NCI-H1694 (cell line): ENCODE measurements at regions not wholly inside any gene's neighbourhood (a gene's known extent, or its start where the extent isn't known, plus 50 kb on each side); places are given as distances from the start of the nearest gene placed in this dataset.

Experiments used
- DNase-seq: peaks from one replicate; lab custom pipeline; 2025; lab: John Stamatoyannopoulos, UW

DNA sequence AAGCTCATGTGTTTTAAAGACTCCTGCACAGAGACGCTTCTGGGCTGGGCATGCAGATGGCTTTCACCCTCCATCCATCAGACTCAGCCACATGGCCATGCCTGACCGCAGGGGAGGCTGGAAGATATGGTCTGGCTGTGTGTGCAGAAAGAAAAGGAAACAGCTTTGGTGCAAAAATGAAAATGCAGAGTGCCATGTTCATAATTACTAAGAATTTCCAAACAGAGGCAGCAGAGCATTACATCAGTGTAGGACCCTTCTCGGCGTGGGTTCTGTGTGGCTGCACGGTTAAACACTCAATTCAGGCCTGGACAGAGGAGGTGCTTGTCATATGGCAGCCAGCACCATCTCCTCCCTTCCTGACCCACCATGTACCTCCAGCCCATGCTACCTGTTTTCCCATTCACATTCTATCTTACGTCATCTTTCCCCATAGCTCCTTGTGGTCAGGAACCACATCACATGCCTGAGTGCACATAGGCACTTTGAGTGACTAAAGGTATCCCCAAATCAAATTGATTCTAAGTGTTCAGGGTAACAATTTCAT is 200.3 kb upstream of the ID2 start:
- no peak for DNase-seq

DNA sequence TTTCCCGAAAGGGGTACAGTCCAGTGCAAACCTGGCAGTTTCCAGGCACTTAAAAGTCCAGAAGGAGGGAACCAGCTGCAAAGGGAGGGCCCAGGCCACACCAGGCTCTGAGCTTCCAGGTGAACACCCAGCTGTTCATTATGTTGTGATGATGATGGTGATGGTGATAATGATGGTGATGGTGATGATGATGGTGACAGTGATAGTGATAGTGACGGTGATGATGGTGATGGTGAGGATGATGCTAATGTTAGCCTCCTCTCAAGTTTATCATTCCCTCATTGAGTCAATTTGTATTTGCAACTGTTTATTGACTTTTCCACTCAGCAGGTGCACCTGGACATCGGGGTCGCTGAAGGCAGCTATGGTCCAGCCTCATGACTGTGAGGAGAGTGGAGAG is 199.4 kb upstream of the ID2 start:
- no peak for DNase-seq

DNA sequence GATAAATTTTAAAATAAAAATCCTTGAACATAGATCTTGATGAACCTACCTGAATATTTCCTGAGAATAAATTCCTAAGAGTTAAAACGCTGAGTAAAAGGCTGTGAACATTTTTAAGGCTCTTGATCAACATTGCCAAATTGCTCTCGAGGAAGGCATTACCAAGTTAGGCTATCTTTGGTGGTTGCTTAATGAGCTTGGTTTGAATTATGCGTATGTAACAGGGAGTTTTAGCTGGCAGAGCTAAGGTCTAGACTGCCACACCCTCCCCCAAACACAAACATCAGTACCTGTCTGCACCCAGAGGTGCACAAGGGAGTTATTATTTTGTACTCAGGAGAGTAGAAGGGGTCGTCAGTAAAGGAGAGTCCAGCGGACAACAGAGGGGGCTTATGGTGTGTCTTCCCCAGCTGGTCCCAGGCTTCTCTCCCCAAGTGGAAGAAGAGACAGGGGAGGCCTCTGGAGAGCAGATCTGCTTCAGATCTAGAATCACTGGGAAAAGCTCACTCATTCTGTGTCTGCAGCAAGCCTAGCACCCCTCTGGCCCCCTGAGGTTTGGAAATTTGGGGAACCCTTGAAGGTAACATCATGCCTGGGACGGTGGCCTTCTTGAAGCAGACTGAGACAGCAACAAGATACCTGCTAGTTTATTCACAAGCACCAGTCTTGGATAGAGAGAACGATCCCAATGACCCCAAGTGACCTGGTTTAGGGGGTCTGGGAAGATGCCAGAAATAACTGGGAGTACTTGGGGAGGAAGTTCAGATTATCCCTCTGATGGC is 197.2 kb upstream of the ID2 start:
- no peak for DNase-seq

DNA sequence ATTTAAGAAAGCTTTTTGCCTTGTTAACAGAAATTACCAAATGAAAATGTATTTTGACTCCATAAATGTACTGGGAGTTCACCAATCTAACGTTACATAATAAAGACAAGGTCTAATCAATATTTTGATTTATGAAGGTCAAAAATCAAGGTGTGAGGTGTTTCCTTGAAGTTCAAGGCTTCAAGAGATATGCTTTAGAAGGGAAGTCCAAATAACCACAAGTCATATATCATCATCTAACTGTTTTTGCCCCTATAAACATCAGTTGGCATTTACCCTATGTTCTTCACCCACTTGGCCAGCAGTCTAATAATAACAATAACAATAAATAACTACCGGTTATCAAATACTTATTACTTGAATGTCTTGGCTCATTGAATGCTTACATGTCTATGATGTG is 196.1 kb upstream of the ID2 start:
- no peak for DNase-seq

DNA sequence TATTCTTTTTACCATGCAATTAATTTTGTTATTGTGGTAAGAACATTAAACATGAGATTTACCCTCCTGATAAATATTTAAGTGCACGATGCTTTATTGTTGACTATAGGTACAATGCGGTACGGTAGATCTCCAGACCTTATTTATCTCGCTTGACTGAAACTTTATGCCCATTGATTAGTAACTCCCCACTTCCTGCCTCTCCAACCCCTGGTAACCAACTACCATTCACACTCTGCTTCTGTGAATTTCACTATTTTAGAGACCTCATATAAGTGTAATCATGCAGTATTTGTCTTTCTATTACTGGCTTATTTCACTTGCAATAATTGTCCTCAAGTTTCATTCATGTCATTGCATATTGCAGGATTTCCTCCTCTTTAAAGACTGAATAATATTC is 195.7 kb upstream of the ID2 start:
- no peak for DNase-seq

DNA sequence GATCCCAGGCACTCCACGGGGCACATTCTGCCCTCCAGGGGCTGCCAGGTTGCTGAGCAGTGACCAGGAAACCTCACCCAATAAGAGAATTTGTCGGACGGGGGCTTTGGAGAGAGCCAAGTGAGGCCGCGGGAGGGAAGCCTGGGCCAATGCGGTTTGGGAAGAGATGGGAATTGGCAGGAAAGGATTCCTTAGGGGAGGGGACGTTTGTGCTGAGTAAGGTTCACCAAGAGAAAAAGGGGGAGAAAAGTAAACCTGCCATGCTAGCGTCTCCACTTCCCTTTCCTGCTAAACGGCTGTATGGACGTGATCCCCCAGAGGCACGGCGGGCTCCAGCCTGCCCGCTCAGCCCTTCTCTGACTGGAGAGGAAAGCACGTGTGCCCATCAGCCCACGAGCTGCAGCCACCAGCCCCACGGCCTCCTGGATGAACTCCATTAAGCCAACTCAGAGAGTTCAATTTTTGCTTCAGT is 194.4 kb upstream of the ID2 start:
- no peak for DNase-seq

DNA sequence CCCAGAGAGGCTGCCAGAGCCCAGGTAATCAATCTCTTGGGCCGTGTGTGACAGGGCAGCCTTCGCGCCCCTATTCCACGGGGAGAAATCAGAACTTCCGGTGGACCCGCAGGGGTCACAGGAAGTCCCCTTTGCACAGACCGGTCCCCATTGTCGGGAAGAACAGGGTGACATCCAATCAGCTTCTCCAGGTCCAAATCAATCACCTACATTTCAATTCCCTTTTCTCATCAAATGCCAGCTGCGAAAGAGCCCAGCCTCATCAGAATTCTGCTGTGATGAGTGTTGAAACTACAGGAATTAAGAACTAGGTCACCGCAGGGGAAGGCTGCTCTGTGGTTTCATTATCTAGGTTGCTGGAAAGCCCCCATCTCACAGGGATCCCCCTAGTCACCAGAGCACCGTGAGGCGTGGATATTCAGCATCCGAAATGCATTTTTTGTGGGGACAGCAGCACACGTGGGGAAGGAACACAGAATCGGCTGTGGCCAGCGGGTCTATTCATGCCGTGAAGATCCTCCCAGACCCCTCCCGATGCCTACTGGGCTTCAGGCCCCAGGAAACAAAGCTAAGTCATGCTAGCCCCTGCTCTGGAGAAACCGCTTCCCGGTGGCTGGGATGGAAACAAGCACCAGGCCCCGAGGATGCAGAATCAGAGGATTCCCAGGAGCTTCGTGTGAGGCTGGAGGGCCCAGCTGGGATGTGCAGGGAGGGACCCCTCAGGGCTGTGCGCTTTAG is 193.7 kb upstream of the ID2 start:
- DNase-seq: no peak

DNA sequence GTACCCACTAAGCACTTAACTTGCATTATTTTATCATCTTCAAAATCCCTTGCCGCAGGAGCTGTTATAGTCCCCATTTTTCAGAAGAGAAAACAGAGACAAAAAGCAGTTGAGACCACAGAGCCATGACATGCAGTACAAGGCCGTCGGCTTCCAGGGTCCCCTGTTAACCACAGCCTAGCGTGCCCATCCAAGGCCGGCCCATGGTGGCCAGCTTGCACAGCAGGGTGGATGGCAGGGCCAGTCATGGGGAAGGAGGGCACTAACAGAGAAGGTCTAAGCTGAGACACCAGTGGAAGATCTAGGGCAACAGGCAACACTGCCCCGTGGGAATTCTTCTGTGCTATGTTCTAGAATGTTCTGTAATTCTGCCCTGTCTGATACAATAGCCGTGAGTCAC is 192.6 kb upstream of the ID2 start:
- DNase-seq: no peak

DNA sequence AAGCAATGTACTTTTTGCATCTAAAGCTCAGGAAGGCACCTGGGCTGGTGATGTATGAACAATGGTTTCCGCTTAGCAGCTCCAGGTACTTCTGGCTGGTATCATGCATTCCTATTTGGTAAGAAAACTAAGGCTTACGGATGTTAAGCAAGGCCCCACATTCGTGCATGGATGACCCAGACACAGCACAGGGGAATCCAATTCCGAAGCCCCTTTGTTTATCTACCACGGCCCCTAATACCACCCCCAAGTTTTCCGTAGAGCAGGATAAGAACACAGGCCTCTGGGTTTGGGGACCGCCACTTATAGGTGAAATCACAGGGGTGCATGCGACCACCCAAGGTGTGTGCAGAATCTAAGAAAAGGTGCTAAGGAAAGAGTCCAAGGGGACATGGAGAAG is 192.1 kb upstream of the ID2 start:
- DNase-seq: no peak

DNA sequence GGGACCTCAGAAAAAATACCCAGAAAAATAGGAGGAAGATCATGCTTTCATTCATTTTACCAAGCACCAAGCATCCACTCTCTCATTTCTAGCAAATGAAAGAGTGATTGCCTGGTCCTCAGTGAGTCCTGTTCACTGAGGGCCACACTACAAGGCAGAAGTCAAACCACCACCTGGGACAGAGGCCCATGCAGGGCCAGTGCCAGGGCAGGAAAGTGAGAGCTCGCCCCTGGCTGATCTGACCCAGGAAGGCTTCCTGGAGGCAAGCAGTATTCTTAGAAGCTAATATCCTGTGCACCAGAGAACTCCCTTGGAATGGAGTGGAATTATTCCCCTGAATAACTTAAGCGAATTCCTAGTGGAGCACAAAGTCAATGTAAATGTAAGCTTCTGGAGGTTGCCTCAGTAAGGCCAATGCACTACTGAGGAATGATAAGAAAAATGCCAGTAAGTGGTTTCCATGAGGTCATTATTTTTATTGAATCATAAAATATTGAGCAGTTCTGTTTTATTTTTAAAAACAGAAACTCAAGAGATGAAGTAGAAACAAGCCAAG is 191.6 kb upstream of the ID2 start:
- DNase-seq: no peak

DNA sequence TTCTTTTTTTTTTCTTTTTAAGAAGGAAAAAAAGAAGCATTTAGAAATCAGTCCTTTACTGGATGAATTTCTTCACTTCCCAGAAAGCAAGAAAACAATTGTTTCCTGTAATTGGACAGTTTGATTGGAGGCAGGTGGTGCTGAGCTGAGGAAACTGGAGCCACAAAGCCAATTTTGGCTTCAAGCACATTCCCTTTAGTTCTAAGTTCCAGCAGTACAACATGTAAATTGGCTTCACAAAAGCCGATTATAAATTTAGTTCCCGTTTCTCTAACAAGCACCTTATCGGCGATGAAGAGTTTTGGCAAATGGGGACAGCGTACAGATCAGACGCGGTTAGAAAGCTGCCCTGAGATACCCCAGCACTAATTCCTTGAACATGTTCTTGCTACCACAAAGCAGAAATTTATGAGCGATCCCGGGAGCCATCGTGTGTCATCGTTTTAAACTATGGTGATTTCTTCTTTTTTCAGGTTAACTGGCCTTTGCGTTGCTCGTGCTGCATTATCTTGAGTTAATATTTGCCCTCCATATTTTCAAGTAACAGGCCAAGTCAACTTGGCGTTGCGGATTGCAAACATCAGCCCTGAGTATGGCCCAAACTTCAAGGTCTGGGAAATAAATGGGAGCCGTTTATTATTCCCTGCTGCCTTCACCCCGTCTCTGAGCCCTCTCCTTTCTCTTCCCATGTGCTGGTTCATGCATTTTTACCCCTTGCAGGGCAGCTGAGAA is 190.4 kb upstream of the ID2 start:
- DNase-seq: no peak

DNA sequence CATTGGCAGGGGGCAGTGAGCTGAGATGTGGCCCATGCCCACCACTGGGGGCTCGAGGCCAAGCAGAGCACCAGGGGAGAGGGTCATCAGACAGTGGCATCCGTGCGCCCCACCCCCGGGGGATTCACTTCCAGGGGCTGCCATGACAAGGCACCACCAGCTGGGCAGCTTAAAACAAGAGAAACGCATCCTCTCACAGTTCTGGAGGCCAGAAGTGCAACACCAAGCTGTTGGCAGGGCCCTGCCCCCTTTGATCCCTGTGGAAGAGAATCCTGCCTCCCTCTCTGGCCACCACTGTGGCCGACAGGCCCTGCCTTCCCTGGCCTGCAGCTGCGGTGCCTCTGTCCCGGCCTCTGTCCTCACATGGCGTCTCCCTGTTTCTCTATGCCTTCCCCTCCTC is 187.7 kb upstream of the ID2 start:
- no peak for DNase-seq

DNA sequence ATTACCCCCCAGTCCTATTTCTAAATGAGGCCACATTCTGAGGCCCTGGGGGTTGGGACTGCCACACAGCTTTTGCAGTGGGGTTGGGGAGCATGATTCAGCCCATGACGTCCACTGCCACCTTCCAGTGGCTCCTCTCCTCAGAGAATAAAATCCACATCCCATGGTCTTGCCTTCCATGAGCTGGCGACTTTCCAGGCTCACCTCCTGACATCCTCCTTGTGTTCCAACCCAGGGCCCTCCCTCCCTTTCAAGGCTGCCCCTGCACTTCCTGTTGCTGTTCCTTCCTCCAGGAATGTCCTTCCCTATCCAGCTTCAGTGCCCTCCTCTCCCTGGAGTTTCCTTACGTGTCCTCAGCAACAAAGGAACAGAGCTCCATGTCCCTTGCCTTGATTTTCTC is 187.3 kb upstream of the ID2 start:
- DNase-seq: no peak

DNA sequence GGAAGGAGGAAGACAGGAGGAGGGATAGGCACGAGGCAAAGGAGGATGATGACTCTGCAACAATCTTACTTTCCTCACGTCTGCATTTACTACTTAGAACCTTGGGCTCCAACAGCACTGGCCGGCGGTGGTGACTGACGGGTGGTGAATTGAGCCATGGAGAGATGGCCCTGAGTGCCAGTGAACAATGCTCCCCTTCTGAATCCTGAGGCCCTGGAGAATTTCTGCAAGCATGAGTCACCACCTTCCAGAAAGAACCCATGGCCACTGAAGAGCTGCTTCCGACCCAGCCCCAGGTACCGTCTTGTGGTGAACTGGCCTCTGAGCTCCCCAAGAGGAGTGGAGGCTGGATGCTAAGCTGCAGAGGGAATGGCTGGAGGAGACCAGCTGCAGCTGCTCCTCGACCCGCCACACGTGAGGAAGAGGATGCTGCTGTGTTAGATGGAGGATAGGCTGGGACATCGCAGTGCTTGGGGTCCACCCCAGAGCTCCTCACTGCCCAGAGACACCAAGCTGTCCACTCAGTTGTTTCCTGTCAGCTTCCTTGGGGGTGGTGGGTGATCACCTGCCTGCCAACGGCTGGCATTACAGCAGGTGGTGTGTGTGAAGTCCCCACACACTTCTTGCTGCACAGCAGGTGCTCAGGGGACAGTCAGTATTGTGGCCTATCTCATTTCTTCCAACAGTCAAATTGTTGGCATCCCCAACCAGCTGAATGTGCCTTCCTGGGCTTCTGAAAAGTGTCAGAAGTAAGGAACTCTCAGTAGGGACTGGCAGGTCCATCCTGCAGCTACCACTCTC is 186.5 kb upstream of the ID2 start:
- DNase-seq: no peak

DNA sequence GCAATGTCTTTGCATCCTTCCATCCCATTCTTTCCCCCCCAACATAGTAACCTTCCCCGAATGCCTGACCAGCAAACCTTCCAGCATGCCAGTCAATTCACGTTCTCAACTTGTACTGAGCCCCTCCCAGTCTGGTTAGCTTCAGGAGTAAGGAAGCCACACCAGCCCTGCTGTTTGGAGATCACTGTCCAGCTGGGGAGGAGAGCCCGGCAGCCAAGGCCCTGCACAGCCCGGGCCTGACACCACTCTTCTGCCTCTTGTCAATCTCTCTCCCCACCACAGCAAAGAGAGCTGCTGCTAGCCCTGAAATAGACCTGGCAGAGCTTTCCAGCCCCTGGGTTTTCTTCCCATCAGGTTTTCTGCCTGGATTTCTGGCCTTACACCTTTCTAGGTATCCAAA is 185.8 kb upstream of the ID2 start:
- no peak for DNase-seq

DNA sequence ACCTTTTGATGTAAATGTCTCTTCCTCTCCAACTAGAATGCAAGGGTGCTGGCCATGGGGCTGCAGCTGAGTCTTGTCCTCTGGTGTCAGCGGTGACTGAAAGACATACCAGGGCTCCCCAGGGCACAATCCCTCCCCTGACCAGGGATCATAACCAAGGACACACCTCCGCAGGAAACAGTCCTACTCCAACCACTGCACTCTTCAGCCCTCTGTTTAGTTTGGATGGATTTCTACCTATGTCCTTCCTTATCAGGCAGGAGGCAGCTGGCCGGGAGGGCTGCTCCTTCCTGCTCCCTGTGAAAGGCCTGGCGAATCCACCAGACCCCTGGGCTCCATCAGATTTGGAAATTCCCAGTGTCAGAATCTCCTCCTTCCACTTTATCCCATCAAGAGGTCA is 185.2 kb upstream of the ID2 start:
- DNase-seq: no peak

DNA sequence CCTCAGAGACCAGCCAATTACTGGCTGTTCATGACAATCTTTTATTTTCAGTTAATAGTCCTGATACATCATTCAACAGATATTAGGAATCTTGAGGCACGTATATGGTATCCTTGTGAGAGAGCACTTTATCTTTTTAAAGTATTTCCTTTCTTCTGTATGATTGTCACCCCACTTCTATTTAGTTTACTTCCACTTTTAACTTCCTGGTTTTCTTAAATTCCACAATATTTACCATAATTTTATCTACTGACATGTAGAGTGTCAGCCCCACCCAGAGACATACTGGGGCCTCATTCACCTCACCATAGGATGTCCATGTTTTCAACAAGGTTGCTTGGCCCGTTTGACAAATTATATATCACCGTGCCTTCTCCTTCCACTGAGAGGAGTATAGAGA is 182.9 kb upstream of the ID2 start:
- no peak for DNase-seq

DNA sequence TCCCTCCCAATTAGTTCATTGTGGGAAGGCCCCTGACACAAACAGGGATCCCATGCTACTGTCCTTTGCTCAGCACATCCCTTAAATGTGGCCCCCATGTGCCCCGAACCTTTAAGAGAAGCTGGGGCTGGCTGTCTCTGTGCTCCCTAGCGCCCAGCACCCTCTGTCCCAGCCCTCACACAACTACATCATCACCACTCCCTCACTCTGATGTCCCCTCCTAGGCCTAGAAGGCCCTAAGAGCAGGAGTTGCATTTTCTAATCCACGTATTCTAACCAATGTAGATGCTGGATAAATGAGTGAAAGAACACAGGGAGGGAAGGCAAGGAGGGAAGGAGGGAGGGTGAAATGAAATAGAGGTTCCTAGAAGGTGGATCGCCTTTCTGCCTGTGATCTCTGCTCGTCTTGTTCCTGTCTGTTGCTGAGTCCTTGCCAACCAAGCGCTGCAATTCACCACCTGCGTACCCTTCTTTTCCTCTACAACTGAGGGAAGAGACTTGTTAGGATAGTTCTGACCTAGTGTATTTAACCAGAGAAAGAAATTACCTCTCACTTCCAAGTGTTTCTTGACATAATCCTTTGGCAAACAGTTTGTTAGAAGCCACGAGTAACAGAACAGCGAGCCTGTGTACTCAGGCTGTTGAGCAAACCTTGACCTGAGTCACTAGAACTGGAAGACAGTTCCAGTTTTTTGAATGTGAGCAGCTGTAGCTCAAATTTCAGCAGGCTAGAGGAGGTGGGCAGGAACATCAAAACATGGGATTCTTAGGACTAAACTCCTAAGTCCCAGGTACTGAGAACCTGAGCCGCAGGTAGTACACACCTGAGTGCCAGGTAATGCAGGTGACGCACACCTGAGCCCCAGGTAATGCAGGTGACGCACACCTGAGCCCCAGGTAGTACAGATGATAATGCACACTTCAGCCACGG is 181.5 kb upstream of the ID2 start:
- DNase-seq: no peak

DNA sequence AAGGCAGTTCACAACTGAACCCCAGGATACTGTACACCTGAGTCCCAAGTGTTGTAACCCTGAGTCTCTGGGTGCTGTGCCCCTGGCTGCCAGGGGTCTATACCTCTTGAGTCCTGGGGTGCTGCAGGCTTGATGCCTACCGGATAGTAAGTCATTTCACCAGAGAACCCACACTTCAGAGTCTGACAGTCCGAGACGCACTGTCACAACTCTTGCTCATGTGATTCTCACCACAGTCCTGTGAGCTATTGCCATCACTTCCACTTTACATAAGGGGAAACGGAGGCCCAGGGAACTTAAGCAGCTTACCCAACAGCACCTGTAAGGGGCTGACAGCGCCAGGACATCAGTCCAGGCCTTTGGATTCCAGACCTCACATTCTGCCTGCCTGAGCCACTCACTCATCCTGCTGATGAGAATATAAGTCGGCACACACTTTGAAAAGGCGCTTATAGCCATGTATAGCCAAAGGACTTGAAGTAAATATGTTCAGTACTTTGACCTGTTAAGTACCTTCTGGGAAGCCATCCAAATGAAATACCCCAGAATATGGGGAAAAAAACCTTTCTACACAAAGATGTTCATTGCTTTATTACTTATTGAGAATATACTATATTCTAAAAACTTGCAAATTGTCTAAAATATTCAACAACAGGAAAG is 180.7 kb upstream of the ID2 start:
- no peak for DNase-seq

DNA sequence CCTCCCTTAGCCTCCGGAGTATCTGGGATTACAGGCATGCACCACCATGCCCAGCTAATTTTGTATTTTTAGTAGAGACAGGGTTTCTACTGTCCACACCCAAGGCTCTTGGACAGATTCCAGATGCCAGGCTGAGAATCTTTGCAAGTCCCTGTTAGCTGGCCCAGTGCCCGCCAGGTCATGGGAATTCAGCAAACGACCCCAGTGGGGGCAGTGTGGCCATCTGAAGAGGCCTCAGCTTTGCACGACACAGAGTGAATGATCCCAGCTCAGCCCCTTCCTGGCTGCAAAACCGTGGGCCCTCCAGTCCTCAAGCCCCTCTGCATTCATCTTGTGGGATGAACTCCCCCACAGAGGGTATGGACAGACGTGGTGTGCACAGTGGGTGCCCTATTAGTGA is 179.5 kb upstream of the ID2 start:
- no peak for DNase-seq
